ENCODE measurements at regions not wholly inside any gene's neighbourhood (a gene's known extent, or its start where the extent isn't known, plus 50 kb on each side); places are given as distances from the start of the nearest gene placed in this dataset.

- Histone ChIP-seq H3K36me3 (no peaks in the 10 kb centered on the region), H3K9me3 (no peaks in the 10 kb centered on the region), H3K4me3 (no peak overlapping the region), H3K27me3 (no peaks in the 10 kb centered on the region), H3K27ac (no peak overlapping the region), H3K4me1 (no peaks in the 10 kb centered on the region)
- TF ChIP-seq CTCF (IDR thresholded peaks at IDR 0.05): no peak
- DNase-seq (ENCODE audit: low spot score in 2 of 2): peak in 1 of 2 donors; percentile 49
- intact Hi-C loops (cut with DNase I): no loop called here
Observed at GRCh38 chr5:133780619-133781280, 168.4 kb upstream of the FSTL4 start.

GRCh38 chr5:133779828-133780475 lies 167.6 kb upstream of the FSTL4 start:
- Histone ChIP-seq H3K27ac (no peak overlapping the region), H3K9me3 (no peaks in the 10 kb centered on the region), H3K4me1 (no peaks in the 10 kb centered on the region), H3K36me3 (no peaks in the 10 kb centered on the region), H3K27me3 (no peaks in the 10 kb centered on the region), H3K4me3 (no peak overlapping the region)
- no peak for TF ChIP-seq CTCF (IDR thresholded peaks at IDR 0.05)
- intact Hi-C loops (cut with DNase I): no loop called here
- peak in 1 of 2 donors; percentile 39 for DNase-seq (ENCODE audit: low spot score in 2 of 2)

GRCh38 chr5:133778636-133779035 lies 166.3 kb upstream of the FSTL4 start:
- H3K36me3 ChIP-seq: no peaks in the 10 kb centered on the region
- no peaks in the 10 kb centered on the region for H3K27me3 ChIP-seq
- TF ChIP-seq CTCF (IDR thresholded peaks at IDR 0.05): no peak
- no peaks in the 10 kb centered on the region for H3K9me3 ChIP-seq
- intact Hi-C loops (cut with DNase I): no loop called here
- peak in 1 of 2 donors; percentile 11 for DNase-seq (ENCODE audit: low spot score in 2 of 2)
- no peaks in the 10 kb centered on the region for H3K4me1 ChIP-seq
- no peak overlapping the region for H3K4me3 ChIP-seq
- H3K27ac ChIP-seq: no peak overlapping the region

GRCh38 chr5:133777951-133778350 lies 165.6 kb upstream of the FSTL4 start:
- no peaks in the 10 kb centered on the region for H3K4me1 ChIP-seq
- H3K9me3 ChIP-seq: no peaks in the 10 kb centered on the region
- H3K36me3 ChIP-seq: no peaks in the 10 kb centered on the region
- intact Hi-C loops (cut with DNase I): no loop called here
- no peak overlapping the region for H3K27ac ChIP-seq
- DNase-seq (ENCODE audit: low spot score in 2 of 2): peak in 1 of 2 donors; percentile 16
- no peak for TF ChIP-seq CTCF (IDR thresholded peaks at IDR 0.05)
- H3K27me3 ChIP-seq: no peaks in the 10 kb centered on the region
- H3K4me3 ChIP-seq: no peak overlapping the region

- no peaks in the 10 kb centered on the region for H3K36me3 ChIP-seq
- no peak for TF ChIP-seq CTCF (IDR thresholded peaks at IDR 0.05)
- H3K4me1 ChIP-seq: no peaks in the 10 kb centered on the region
- H3K27me3 ChIP-seq: no peaks in the 10 kb centered on the region
- no peak overlapping the region for H3K27ac ChIP-seq
- no peak overlapping the region for H3K4me3 ChIP-seq
- peak in 1 of 2 donors; percentile 37 for DNase-seq (ENCODE audit: low spot score in 2 of 2)
- intact Hi-C loops (cut with DNase I): no loop called here
- no peaks in the 10 kb centered on the region for H3K9me3 ChIP-seq
Observed at GRCh38 chr5:133775584-133776304, 163.4 kb upstream of the FSTL4 start.
